Aorta (tissue), 5 donors: ENCODE measurements at regions not wholly inside any gene's neighbourhood (a gene's known extent, or its start where the extent isn't known, plus 50 kb on each side); places are given as distances from the start of the nearest gene placed in this dataset.
"Not testable (repeated sequence)": the region's sequence is repeated elsewhere in the genome, so short reads cannot be mapped to it uniquely, and the experiment has no call there.

Source experiments
- ATAC-seq: fragments of 200-7000 bp; cut with Tn5 transposase; one replicate; pipeline ENCODE4 v1.9.1; 2022; ENCODE audit warnings: moderate library complexity; ENCODE audit not compliant: low FRiP score
- DNase-seq, 2 donors: peaks; one replicate each; pipeline ENCODE4 v3.0.0-alpha.2; 2020
- H3K27ac ChIP-seq, 2 donors: one replicate each; pipeline ENCODE4 v1.5.1; 2013; ENCODE audit warnings: low read length in 2 of 2, mild to moderate bottlenecking in 2 of 2, moderate library complexity in 2 of 2, control low read depth in 1 of 2, inconsistent platforms in 1 of 2, low read depth in 1 of 2
- H3K27me3 ChIP-seq, 2 donors: one replicate each; pipeline ENCODE4 v1.6.1; 2013; ENCODE audit warnings: control low read depth in 1 of 2, low read length in 1 of 2, mild to moderate bottlenecking in 1 of 2, moderate library complexity in 1 of 2; ENCODE audit not compliant: insufficient read depth in 2 of 2, control insufficient read depth in 1 of 2
- H3K36me3 ChIP-seq, 2 donors: one replicate each; pipeline ENCODE4 v1.6.1; 2013; ENCODE audit warnings: control low read depth in 1 of 2, low read length in 1 of 2, mild to moderate bottlenecking in 1 of 2; ENCODE audit not compliant: insufficient read depth in 2 of 2, control insufficient read depth in 1 of 2
- H3K4me1 ChIP-seq, 2 donors: one replicate each; pipeline ENCODE4 v1.6.1; 2013; ENCODE audit warnings: low read length in 2 of 2, control low read depth in 1 of 2, mild to moderate bottlenecking in 1 of 2, moderate library complexity in 1 of 2; ENCODE audit not compliant: insufficient read depth in 2 of 2, control insufficient read depth in 1 of 2
- H3K4me3 ChIP-seq, 2 donors: one replicate each; pipeline ENCODE4 v1.5.1; 2013; ENCODE audit warnings: low read length in 2 of 2, control low read depth in 1 of 2, mild to moderate bottlenecking in 1 of 2
- H3K9me3 ChIP-seq: one replicate; pipeline ENCODE4 v1.6.1; 2013; ENCODE audit warnings: mild to moderate bottlenecking, low read length; ENCODE audit not compliant: control insufficient read depth
- WGBS, 2 donors: extraction: QIAGEN DNeasy Blood & Tissue Kit; methylation state at CpG; one replicate each; pipeline ENCODE4 v1.1.7; 2013; 5-methylcytosine and 5-hydroxymethylcytosine counted together
- intact Hi-C, 2 donors: fragments of 100-400 bp; cut with DNase I; formaldehyde crosslinking; loops; one replicate each; pipeline versions ENCODE4 v1.14.2 to v1.15.0; 2022
- donor health status: healthy with polysubstance abuse.
- donor health status: Bipolar disorder and iron deficiency.
- donor health status: DM: no; HTN: no; CAD: no.
- donor health status: DM: no; HTN: no; CAD: no.
- donor health status: DM: yes; HTN: yes; CAD: no.

- no peaks in the 10 kb centered on the region for H3K9me3 ChIP-seq
- ATAC-seq, result no peak
- H3K36me3 ChIP-seq, result no peaks in the 10 kb centered on the region
These were observed 1909.5 kb upstream of the CDH9 start for GRCh38 chr5:28947865-28948264.

GRCh38 chr5:28945859-28946258, 1907.5 kb upstream of the CDH9 start:
- intact Hi-C loops, result no loop called here
- DNase-seq, result no peak

More at GRCh38 chr5:28947865-28948264, 1909.5 kb upstream of the CDH9 start:
- Histone ChIP-seq H3K27ac (no peak overlapping the region), H3K4me3 (no peak overlapping the region), H3K27me3 (no peaks in the 10 kb centered on the region), H3K4me1 (no peaks in the 10 kb centered on the region)
- intact Hi-C loops, result no loop called here
- 60 to 66% methylated on average over 2 of the region's 2 CpGs for WGBS, 2 donors
- no peak for DNase-seq

GRCh38 chr5:28929366-28929765, 1891.0 kb upstream of the CDH9 start:
- WGBS, 2 donors, result 85 to 94% methylated on average over 24 of the region's 24 CpGs
- H3K27me3 ChIP-seq, H3K4me1 ChIP-seq, intact Hi-C loops, H3K4me3 ChIP-seq, H3K27ac ChIP-seq, DNase-seq, H3K9me3 ChIP-seq, H3K36me3 ChIP-seq, ATAC-seq: not testable (repeated sequence)

More at GRCh38 chr5:28945859-28946258, 1907.5 kb upstream of the CDH9 start:
- no peak overlapping the region for H3K27ac ChIP-seq
- no peaks in the 10 kb centered on the region for H3K9me3 ChIP-seq
- H3K4me3 ChIP-seq, result no peak overlapping the region
- no peaks in the 10 kb centered on the region for H3K36me3 ChIP-seq
- ATAC-seq, result no peak
- H3K4me1 ChIP-seq, result no peaks in the 10 kb centered on the region
- H3K27me3 ChIP-seq, result no peaks in the 10 kb centered on the region

GRCh38 chr5:28928327-28928790, 1890.0 kb upstream of the CDH9 start:
- H3K4me1 ChIP-seq, H3K4me3 ChIP-seq, intact Hi-C loops, H3K9me3 ChIP-seq, H3K36me3 ChIP-seq, H3K27me3 ChIP-seq, DNase-seq, ATAC-seq, H3K27ac ChIP-seq: not testable (repeated sequence)
- WGBS, 2 donors, result 81 to 95% methylated on average over 22 to 23 of the region's 23 CpGs

GRCh38 chr5:28927559-28928326, 1889.4 kb upstream of the CDH9 start:
- intact Hi-C loops, result no loop called here
- 41 to 81% methylated on average over 58 to 71 of the region's 71 CpGs for WGBS, 2 donors
- Histone ChIP-seq H3K27me3 (no peaks in the 10 kb centered on the region), H3K4me3 (no peak overlapping the region), H3K27ac (no peak overlapping the region), H3K9me3 (peaks cover 1% of the 10 kb centered on the region), H3K4me1 (no peaks in the 10 kb centered on the region), H3K36me3 (no peaks in the 10 kb centered on the region)
- ATAC-seq (no peak), DNase-seq (no peak)

GRCh38 chr5:28926422-28926821, 1888.0 kb upstream of the CDH9 start:
- Histone ChIP-seq H3K4me1 (no peaks in the 10 kb centered on the region), H3K9me3 (peaks cover 1% of the 10 kb centered on the region), H3K36me3 (no peaks in the 10 kb centered on the region), H3K27ac (no peak overlapping the region), H3K27me3 (no peaks in the 10 kb centered on the region), H3K4me3 (no peak overlapping the region)
- no peak for ATAC-seq
- intact Hi-C loops, result no loop called here
- DNase-seq, result no peak
- WGBS, 2 donors, result 95 to 99% methylated on average over 17 of the region's 17 CpGs

GRCh38 chr5:28917631-28918030, 1879.2 kb upstream of the CDH9 start:
- Histone ChIP-seq H3K4me3 (no peak overlapping the region), H3K27ac (no peak overlapping the region), H3K4me1 (no peaks in the 10 kb centered on the region), H3K36me3 (no peaks in the 10 kb centered on the region), H3K27me3 (no peaks in the 10 kb centered on the region), H3K9me3 (no peaks in the 10 kb centered on the region)
- intact Hi-C loops, result no loop called here
- DNase-seq (no peak), ATAC-seq (no peak)
- 64 to 73% methylated on average over 2 of the region's 2 CpGs for WGBS, 2 donors

GRCh38 chr5:28914297-28914696, 1875.9 kb upstream of the CDH9 start:
- DNase-seq (no peak), ATAC-seq (no peak)
- intact Hi-C loops, result no loop called here
- no peaks in the 10 kb centered on the region for H3K36me3 ChIP-seq
- no peaks in the 10 kb centered on the region for H3K9me3 ChIP-seq
- H3K4me1 ChIP-seq, result no peaks in the 10 kb centered on the region
- no peak overlapping the region for H3K27ac ChIP-seq
- H3K4me3 ChIP-seq, result no peak overlapping the region
- no peaks in the 10 kb centered on the region for H3K27me3 ChIP-seq
- 60 to 67% methylated on average over 2 of the region's 2 CpGs for WGBS, 2 donors

GRCh38 chr5:28903643-28904042, 1865.3 kb upstream of the CDH9 start:
- Histone ChIP-seq H3K36me3 (no peaks in the 10 kb centered on the region), H3K27me3 (no peaks in the 10 kb centered on the region), H3K9me3 (no peaks in the 10 kb centered on the region), H3K4me1 (no peaks in the 10 kb centered on the region), H3K27ac (no peak overlapping the region), H3K4me3 (no peak overlapping the region)
- ATAC-seq (no peak), DNase-seq (no peak)
- intact Hi-C loops, result no loop called here
